Naive thymus-derived CD4-positive, alpha-beta T cell (primary cell): ENCODE measurements at regions not wholly inside any gene's neighbourhood (a gene's known extent, or its start where the extent isn't known, plus 50 kb on each side); places are given as distances from the start of the nearest gene placed in this dataset.
A peak's percentile ranks its signal among the peaks of the same experiment; 100 is the strongest.

Source experiments
- ATAC-seq: fragments of 150-1000 bp; cut with Tn5 transposase; 2 replicates; pipeline ENCODE4 v1.10.0; 2021; ENCODE audit warnings: mild to moderate bottlenecking, moderate library complexity
- CTCF ChIA-PET: fragments of 350-600 bp; sonication (Branson Sonifier 250); formaldehyde crosslinking; loops from one replicate; lab custom pipeline; 2021; ENCODE audit warnings: antibody characterized with exemption; lab: Charles Lee
- POLR2A ChIA-PET: fragments of 350-600 bp; sonication (Branson Sonifier 250); formaldehyde crosslinking; loops from one replicate; lab custom pipeline; 2021; ENCODE audit warnings: antibody characterized with exemption, inconsistent platforms; lab: Charles Lee
- DNase-seq, 9 donors: peaks; one replicate each; pipeline versions ENCODE4 v3.0.0 to v3.0.0-alpha.2; 2020 to 2022; ENCODE audit warnings: mixed read lengths in 1 of 9
- H3K27ac ChIP-seq: one replicate; pipeline ENCODE4 v1.7.0; 2013; ENCODE audit warnings: mild to moderate bottlenecking, low read depth, low read length, moderate library complexity
- H3K27me3 ChIP-seq, 2 donors: one replicate each; pipeline ENCODE4 v1.7.0; 2013; ENCODE audit warnings: low read length in 2 of 2, mild to moderate bottlenecking in 2 of 2, moderate library complexity in 2 of 2; ENCODE audit not compliant: control insufficient read depth in 2 of 2, insufficient read depth in 2 of 2
- H3K36me3 ChIP-seq, 3 experiments: 1 replicate in 2 of 3; 2 replicates in 1 of 3; pipeline ENCODE4 v1.7.0; 2013; ENCODE audit warnings: low read length in 3 of 3, mild to moderate bottlenecking in 3 of 3, moderate library complexity in 1 of 3; ENCODE audit not compliant: insufficient read depth in 3 of 3, control insufficient read depth in 2 of 3
- H3K4me1 ChIP-seq, 2 donors: one replicate each; pipeline ENCODE4 v1.7.0; 2013; ENCODE audit warnings: low read length in 2 of 2, mild to moderate bottlenecking in 2 of 2, moderate library complexity in 1 of 2; ENCODE audit not compliant: control insufficient read depth in 2 of 2, insufficient read depth in 2 of 2
- H3K4me3 ChIP-seq: 2 replicates; pipeline ENCODE4 v1.7.0; 2013; ENCODE audit warnings: mild to moderate bottlenecking, low read length
- H3K9me3 ChIP-seq, 3 experiments: 1 replicate in 2 of 3; 2 replicates in 1 of 3; pipeline ENCODE4 v1.7.0; 2013; ENCODE audit warnings: low read length in 3 of 3; ENCODE audit not compliant: control insufficient read depth in 2 of 3
- H3K27ac Mint-ChIP-seq, 9 donors: one replicate each; pipeline ENCODE4 v1.8.0; 2020 to 2022; ENCODE audit warnings: mixed read lengths in 9 of 9, mild to moderate bottlenecking in 8 of 9, moderate library complexity in 5 of 9, inconsistent platforms in 2 of 9
- H3K27me3 Mint-ChIP-seq, 5 donors: one replicate each; pipeline ENCODE4 v1.8.0; 2021 to 2022; ENCODE audit warnings: mixed read lengths in 5 of 5, mild to moderate bottlenecking in 1 of 5
- H3K36me3 Mint-ChIP-seq, 5 donors: one replicate each; pipeline ENCODE4 v1.8.0; 2020 to 2022; ENCODE audit warnings: mixed read lengths in 5 of 5, mild to moderate bottlenecking in 3 of 5, inconsistent platforms in 1 of 5
- H3K4me1 Mint-ChIP-seq, 7 donors: one replicate each; pipeline ENCODE4 v1.8.0; 2020 to 2022; ENCODE audit warnings: mixed read lengths in 7 of 7, mild to moderate bottlenecking in 3 of 7, inconsistent platforms in 1 of 7
- H3K4me3 Mint-ChIP-seq, 10 donors: one replicate each; pipeline ENCODE4 v1.8.0; 2020 to 2022; ENCODE audit warnings: mild to moderate bottlenecking in 10 of 10, mixed read lengths in 10 of 10, moderate library complexity in 6 of 10, inconsistent platforms in 2 of 10
- H3K9me3 Mint-ChIP-seq, 11 donors: one replicate each; pipeline ENCODE4 v1.8.0; 2020 to 2022; ENCODE audit warnings: mixed read lengths in 11 of 11, mild to moderate bottlenecking in 4 of 11, inconsistent platforms in 1 of 11, moderate library complexity in 1 of 11
- intact Hi-C, 2 donors: fragments of 100-400 bp; cut with micrococcal nuclease; formaldehyde crosslinking; loops; one replicate each; pipeline ENCODE4 v1.15.1; 2023

- CTCF ChIA-PET = interaction anchor here (0.7 kb wide), 1 partner anchor 156 kb away, joined by 3 read pairs; no protein-coding TSS in a partner anchor
- ATAC-seq (no peak), DNase-seq (no peak)
- Histone ChIP-seq H3K36me3 (no peaks in the 10 kb centered on the region), H3K27ac (no peak overlapping the region), H3K4me1 (no peaks in the 10 kb centered on the region), H3K4me3 (no peak overlapping the region), H3K9me3 (no peaks in the 10 kb centered on the region), H3K27me3 (no peaks in the 10 kb centered on the region)
- Mint-ChIP-seq H3K36me3 (no peaks in the 10 kb centered on the region), H3K9me3 (peaks cover 0 to 2% (median 0%) of the 10 kb centered on the region in 11 donors), H3K27ac (no peak overlapping the region), H3K4me3 (no peak overlapping the region), H3K4me1 (peaks cover 0 to 7% (median 3%) of the 10 kb centered on the region in 7 donors), H3K27me3 (peaks cover 0 to 22% (median 9%) of the 10 kb centered on the region in 5 donors)
- intact Hi-C loops = no loop called here
- POLR2A ChIA-PET = no interaction called here
These were observed 450.7 kb downstream of the HNRNPD start for GRCh38 chr4:81923140-81923539.

- intact Hi-C loops = no loop called here
- ATAC-seq (no peak), DNase-seq (no peak)
- Mint-ChIP-seq H3K36me3 (no peaks in the 10 kb centered on the region), H3K4me1 (peaks cover 0 to 7% (median 3%) of the 10 kb centered on the region in 7 donors), H3K27ac (no peak overlapping the region), H3K9me3 (peaks cover 0 to 2% (median 0%) of the 10 kb centered on the region in 11 donors), H3K27me3 (peaks cover 0 to 22% (median 9%) of the 10 kb centered on the region in 5 donors), H3K4me3 (no peak overlapping the region)
- Histone ChIP-seq H3K36me3 (no peaks in the 10 kb centered on the region), H3K4me3 (no peak overlapping the region), H3K27me3 (no peaks in the 10 kb centered on the region), H3K4me1 (no peaks in the 10 kb centered on the region), H3K27ac (no peak overlapping the region), H3K9me3 (no peaks in the 10 kb centered on the region)
- CTCF ChIA-PET = interaction anchor here (0.7 kb wide), 1 partner anchor 157 kb away, joined by 3 read pairs; no protein-coding TSS in a partner anchor
- POLR2A ChIA-PET = no interaction called here
These were observed 450.6 kb upstream of the RASGEF1B start for GRCh38 chr4:81922313-81922712.

DNA sequence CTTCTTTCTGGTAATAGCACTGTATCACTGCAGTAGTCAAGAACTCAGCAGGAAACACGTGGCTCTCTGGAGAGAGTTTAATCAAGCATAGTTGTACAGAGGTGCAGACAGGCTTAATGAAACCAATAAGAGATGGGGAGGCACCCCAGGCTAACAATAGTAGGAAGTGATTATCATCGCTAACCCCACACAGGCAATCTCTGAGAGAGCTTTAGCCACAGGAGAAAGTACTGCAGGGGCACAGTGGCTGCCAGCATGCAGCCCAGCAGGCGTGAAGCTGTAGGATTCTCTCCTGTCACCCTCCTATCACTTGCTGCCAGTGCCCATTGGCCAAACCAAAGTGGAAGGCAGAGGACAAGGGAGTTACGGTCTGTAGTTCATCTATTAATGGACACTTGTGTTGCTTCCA lies 450.0 kb upstream of the RASGEF1B start:
- Histone ChIP-seq H3K4me1 (no peaks in the 10 kb centered on the region), H3K9me3 (no peaks in the 10 kb centered on the region), H3K36me3 (no peaks in the 10 kb centered on the region), H3K4me3 (no peak overlapping the region), H3K27ac (no peak overlapping the region), H3K27me3 (no peaks in the 10 kb centered on the region)
- Mint-ChIP-seq H3K36me3 (no peaks in the 10 kb centered on the region), H3K27me3 (peaks cover 0 to 21% (median 9%) of the 10 kb centered on the region in 5 donors), H3K27ac (no peak overlapping the region), H3K4me1 (peaks cover 0 to 7% (median 3%) of the 10 kb centered on the region in 7 donors), H3K4me3 (no peak overlapping the region), H3K9me3 (peaks cover 0 to 2% (median 0%) of the 10 kb centered on the region in 11 donors)
- intact Hi-C loops = no loop called here
- DNase-seq (no peak), ATAC-seq (no peak)
- ChIA-PET POLR2A (no interaction called here), CTCF (no interaction called here)

DNA sequence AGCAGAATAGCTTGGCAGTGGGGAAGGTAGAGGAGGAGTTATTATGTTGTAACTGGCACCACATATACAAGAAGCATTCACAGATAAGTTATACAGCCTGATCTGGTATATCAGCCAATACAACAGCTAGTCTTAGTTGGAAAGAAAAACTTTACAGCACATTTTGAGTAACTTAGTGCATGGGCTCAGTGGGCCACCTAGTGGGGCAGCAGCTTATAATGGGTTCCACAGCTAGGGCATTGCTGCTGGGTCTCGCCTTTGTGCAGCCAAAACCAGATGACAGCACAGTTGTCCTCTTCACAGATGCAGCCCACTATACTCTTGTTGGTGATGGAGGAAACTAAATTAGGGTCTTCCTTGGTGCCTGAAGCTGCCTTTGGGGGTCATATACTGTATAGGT lies 448.1 kb upstream of the RASGEF1B start:
- CTCF ChIA-PET = interaction anchor here (1.7 kb wide), 1 partner anchor 452 kb away, joined by 6 read pairs; no protein-coding TSS in a partner anchor
- DNase-seq = no peak
- ATAC-seq = no peak
- Histone ChIP-seq H3K36me3 (no peaks in the 10 kb centered on the region), H3K27ac (no peak overlapping the region), H3K27me3 (no peaks in the 10 kb centered on the region), H3K9me3 (no peaks in the 10 kb centered on the region), H3K4me1 (no peaks in the 10 kb centered on the region), H3K4me3 (no peak overlapping the region)
- H3K36me3 Mint-ChIP-seq = no peaks in the 10 kb centered on the region
- no peak overlapping the region for H3K27ac Mint-ChIP-seq
- H3K9me3 Mint-ChIP-seq = peaks cover 0 to 2% (median 0%) of the 10 kb centered on the region in 11 donors
- peaks cover 3 to 15% (median 9%) of the 10 kb centered on the region in 5 donors for H3K27me3 Mint-ChIP-seq
- POLR2A ChIA-PET = no interaction called here
- H3K4me1 Mint-ChIP-seq = peaks cover 0 to 7% (median 3%) of the 10 kb centered on the region in 7 donors
- no peak overlapping the region for H3K4me3 Mint-ChIP-seq
- intact Hi-C loops = loop anchor here (1.0 to 5.0 kb wide), 2 partner anchors 453 kb away; no protein-coding TSS in a partner anchor

- Histone ChIP-seq H3K27ac (no peak overlapping the region), H3K4me3 (no peak overlapping the region), H3K9me3 (no peaks in the 10 kb centered on the region), H3K4me1 (no peaks in the 10 kb centered on the region), H3K36me3 (no peaks in the 10 kb centered on the region), H3K27me3 (no peaks in the 10 kb centered on the region)
- peaks cover 0 to under 1% (median 0%) of the 10 kb centered on the region in 11 donors for H3K9me3 Mint-ChIP-seq
- DNase-seq (no peak), ATAC-seq (peak; percentile 57)
- H3K4me1 Mint-ChIP-seq = peaks cover 0 to 7% (median 3%) of the 10 kb centered on the region in 7 donors
- H3K27ac Mint-ChIP-seq = no peak overlapping the region
- intact Hi-C loops = loop anchor here (1.0 to 5.0 kb wide), 2 partner anchors 452 kb away; no protein-coding TSS in a partner anchor
- peaks cover 5 to 16% (median 11%) of the 10 kb centered on the region in 5 donors for H3K27me3 Mint-ChIP-seq
- ChIA-PET POLR2A (no interaction called here), CTCF (interaction anchor here (0.6 to 1.7 kb wide), 4 partner anchors 8 to 460 kb away, joined by 3 to 6 read pairs (median 4); no protein-coding TSS in a partner anchor)
- H3K36me3 Mint-ChIP-seq = no peaks in the 10 kb centered on the region
- no peak overlapping the region for H3K4me3 Mint-ChIP-seq
These were observed 447.5 kb upstream of the RASGEF1B start for GRCh38 chr4:81919223-81919622.

DNA sequence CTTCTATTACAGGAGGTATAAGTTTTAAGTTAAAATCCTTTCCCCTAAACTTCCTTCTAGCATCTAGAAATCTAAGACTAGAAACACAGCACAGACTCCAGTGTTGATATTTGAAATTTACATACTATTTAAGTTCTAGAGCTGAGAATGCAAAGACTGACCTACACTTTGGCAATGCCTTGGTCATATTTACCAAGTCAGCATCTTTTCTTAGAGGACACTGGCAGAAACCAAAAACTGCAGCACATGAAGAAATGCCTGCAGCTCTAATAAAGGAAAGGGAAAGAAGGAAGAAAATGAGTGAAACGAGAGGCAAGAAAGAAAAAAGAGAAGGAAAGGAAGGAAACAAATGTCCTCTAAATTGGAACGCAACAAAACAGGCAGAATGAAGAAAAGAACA lies 443.7 kb upstream of the RASGEF1B start:
- DNase-seq = no peak
- H3K4me1 ChIP-seq = no peaks in the 10 kb centered on the region
- POLR2A ChIA-PET = no interaction called here
- H3K4me1 Mint-ChIP-seq = peaks cover 0 to 9% (median 8%) of the 10 kb centered on the region in 7 donors
- H3K27me3 Mint-ChIP-seq = peaks cover 0 to 20% (median 7%) of the 10 kb centered on the region in 5 donors
- H3K9me3 ChIP-seq = no peaks in the 10 kb centered on the region
- no peaks in the 10 kb centered on the region for H3K9me3 Mint-ChIP-seq
- H3K36me3 ChIP-seq = no peaks in the 10 kb centered on the region
- H3K4me3 ChIP-seq = no peak overlapping the region
- H3K27ac Mint-ChIP-seq = peak overlapping the region in 1 of 9 donors; percentile 1
- CTCF ChIA-PET = no interaction called here
- no peak overlapping the region for H3K4me3 Mint-ChIP-seq
- no peaks in the 10 kb centered on the region for H3K27me3 ChIP-seq
- no peaks in the 10 kb centered on the region for H3K36me3 Mint-ChIP-seq
- intact Hi-C loops = loop anchor here in 1 of 2 donors (5.0 kb wide), 1 partner anchor 448 kb away; no protein-coding TSS in a partner anchor
- no peak overlapping the region for H3K27ac ChIP-seq
- no peak for ATAC-seq

DNA sequence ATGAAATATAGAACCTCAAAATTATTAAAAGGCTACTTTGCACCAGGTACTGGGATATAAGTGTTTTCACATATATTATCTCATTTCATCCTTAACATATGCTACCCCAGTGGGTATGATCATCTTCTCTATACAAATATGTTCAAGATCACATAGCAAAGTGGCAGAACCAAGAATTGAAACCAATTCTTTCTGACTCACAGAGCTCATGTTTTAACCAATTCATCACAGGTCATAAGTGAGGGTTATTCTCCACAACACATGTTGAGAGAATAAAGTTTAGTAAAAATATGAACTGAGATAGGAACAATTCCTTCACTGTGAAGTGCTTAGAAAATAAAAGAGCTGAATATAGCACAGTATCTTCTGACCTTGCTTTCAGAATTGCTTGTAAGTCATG lies 442.9 kb upstream of the RASGEF1B start:
- Mint-ChIP-seq H3K27ac (no peak overlapping the region), H3K9me3 (no peaks in the 10 kb centered on the region), H3K4me3 (no peak overlapping the region), H3K27me3 (peaks cover 0 to 20% (median 7%) of the 10 kb centered on the region in 5 donors), H3K4me1 (peaks cover 0 to 9% (median 8%) of the 10 kb centered on the region in 7 donors), H3K36me3 (no peaks in the 10 kb centered on the region)
- no peaks in the 10 kb centered on the region for H3K27me3 ChIP-seq
- ChIA-PET POLR2A (no interaction called here), CTCF (interaction anchor here (0.7 to 1.4 kb wide), 3 partner anchors 227 to 447 kb away, joined by 3 read pairs; no protein-coding TSS in a partner anchor)
- ATAC-seq = no peak
- H3K4me1 ChIP-seq = no peaks in the 10 kb centered on the region
- no peaks in the 10 kb centered on the region for H3K36me3 ChIP-seq
- no peak overlapping the region for H3K4me3 ChIP-seq
- no peak for DNase-seq
- no peaks in the 10 kb centered on the region for H3K9me3 ChIP-seq
- no peak overlapping the region for H3K27ac ChIP-seq
- intact Hi-C loops = loop anchor here (1.0 to 5.0 kb wide), 4 partner anchors 303 to 507 kb away; no protein-coding TSS in a partner anchor
